ENCODE measurements at regions not wholly inside any gene's neighbourhood (a gene's known extent, or its start where the extent isn't known, plus 50 kb on each side); places are given as distances from the start of the nearest gene placed in this dataset.

- TF ChIP-seq CTCF (IDR thresholded peaks at IDR 0.05) (no peak), POLR2A (IDR thresholded peaks at IDR 0.05) (no peak)
Measured at GRCh38 chr1:56218023-56218422, 361.3 kb downstream of the PLPP3 start.

Data from tibial nerve (tissue), 3 donors.